WTC11 (cell line): ENCODE measurements at regions not wholly inside any gene's neighbourhood (a gene's known extent, or its start where the extent isn't known, plus 50 kb on each side); places are given as distances from the start of the nearest gene placed in this dataset.

ENCODE experiments used
- ATAC-seq: fragments of 200-7000 bp; cut with Tn5 transposase; 2 replicates; pipeline ENCODE4 v1.10.0; 2021; ENCODE audit warnings: mild to moderate bottlenecking, moderate library complexity
- CTCF ChIA-PET: fragments of 300-600 bp; sonication (Branson Sonifier 250); formaldehyde crosslinking; loops from one replicate; lab custom pipeline; 2021; ENCODE audit warnings: antibody characterized with exemption; lab: Charles Lee
- POLR2A ChIA-PET: fragments of 350-600 bp; sonication (Branson Sonifier 250); formaldehyde crosslinking; loops from one replicate; lab custom pipeline; 2021; ENCODE audit warnings: antibody characterized with exemption; lab: Charles Lee
- DNase-seq: peaks from one replicate; pipeline ENCODE4 v3.0.0; 2021; ENCODE audit warnings: low spot score
- H3K27ac Mint-ChIP-seq: 2 replicates; pipeline ENCODE4 v1.8.0; 2021; ENCODE audit warnings: mixed read lengths
- H3K27me3 Mint-ChIP-seq: 2 replicates; pipeline ENCODE4 v1.8.0; 2021; ENCODE audit warnings: low read depth, mild to moderate bottlenecking, moderate library complexity, mixed read lengths
- H3K36me3 Mint-ChIP-seq: 2 replicates; pipeline ENCODE4 v1.8.0; 2021; ENCODE audit warnings: mixed read lengths
- H3K4me1 Mint-ChIP-seq: 2 replicates; pipeline ENCODE4 v1.8.0; 2022; ENCODE audit warnings: mixed read lengths
- H3K4me3 Mint-ChIP-seq: 2 replicates; pipeline ENCODE4 v1.8.0; 2021; ENCODE audit warnings: mild to moderate bottlenecking, moderate library complexity, mixed read lengths
- H3K9me3 Mint-ChIP-seq: 2 replicates; pipeline ENCODE4 v1.8.0; 2021; ENCODE audit warnings: mixed read lengths
- CBFB ChIP-seq: sonication (generic); formaldehyde crosslinking; IDR thresholded peaks from 2 replicates; pipeline ENCODE4 v1.8.1; 2022; ENCODE audit warnings: mild to moderate bottlenecking, low read depth, missing genetic modification reagents
- FOXK1 ChIP-seq: sonication (generic); formaldehyde crosslinking; IDR thresholded peaks from 2 replicates; pipeline ENCODE4 v1.8.0; 2022; ENCODE audit warnings: mild to moderate bottlenecking, moderate library complexity, missing genetic modification reagents
- HMGA2 ChIP-seq: fragments of 250-450 bp; sonication (Bioruptor Pico); IDR thresholded peaks from 2 replicates; pipeline ENCODE4 v1.4.0; 2021; ENCODE audit warnings: mild to moderate bottlenecking, moderate library complexity
- PREB ChIP-seq: sonication (generic); formaldehyde crosslinking; IDR thresholded peaks from 2 replicates; pipeline ENCODE4 v1.8.1; 2022; ENCODE audit warnings: mild to moderate bottlenecking, missing genetic modification reagents, moderate library complexity, borderline replicate concordance
- SMAD4 ChIP-seq: sonication (generic); formaldehyde crosslinking; IDR thresholded peaks from 2 replicates; pipeline ENCODE4 v1.8.0; 2022; ENCODE audit warnings: mild to moderate bottlenecking, missing genetic modification reagents
- SP1 ChIP-seq: sonication (generic); formaldehyde crosslinking; conservative IDR thresholded peaks from 2 replicates; pipeline ENCODE4 v1.8.1; 2022; ENCODE audit warnings: missing genetic modification reagents
- ZNF121 ChIP-seq: sonication (generic); formaldehyde crosslinking; IDR thresholded peaks from 2 replicates; pipeline ENCODE4 v1.8.0; 2023; ENCODE audit warnings: missing genetic modification reagents
- ZNF219 ChIP-seq: sonication (generic); formaldehyde crosslinking; IDR thresholded peaks from 2 replicates; pipeline ENCODE4 v1.8.0; 2023; ENCODE audit warnings: missing genetic modification reagents, mild to moderate bottlenecking, borderline replicate concordance
- ZNF263 ChIP-seq: sonication (generic); formaldehyde crosslinking; IDR thresholded peaks from 2 replicates; pipeline ENCODE4 v1.8.1; 2022; ENCODE audit warnings: low read depth, mild to moderate bottlenecking, moderate library complexity, missing genetic modification reagents
- ZSCAN18 ChIP-seq: fragments of 250-450 bp; sonication (Bioruptor Pico); IDR thresholded peaks from 2 replicates; pipeline ENCODE4 v2.1.2; 2022; ENCODE audit warnings: mild to moderate bottlenecking, moderate library complexity
- TF ChIP-seq, protein P1 (sequence below): fragments of 250-450 bp; sonication (Bioruptor Pico); IDR thresholded peaks from 2 replicates; pipeline ENCODE4 v1.9.0; 2021; ENCODE audit warnings: mild to moderate bottlenecking, borderline replicate concordance
- TF ChIP-seq, protein P2 (sequence below): sonication (generic); formaldehyde crosslinking; IDR thresholded peaks from 2 replicates; pipeline ENCODE4 v1.8.0; 2023; ENCODE audit warnings: mild to moderate bottlenecking, missing genetic modification reagents
- TF ChIP-seq, protein P3 (sequence below): sonication (generic); formaldehyde crosslinking; IDR thresholded peaks from 2 replicates; pipeline ENCODE4 v1.8.0; 2022; ENCODE audit warnings: mild to moderate bottlenecking, missing genetic modification reagents
- TF ChIP-seq, protein P4 (sequence below): fragments of 250-450 bp; sonication (Bioruptor Pico); IDR thresholded peaks from 2 replicates; pipeline ENCODE4 v1.8.0; 2021; ENCODE audit warnings: mild to moderate bottlenecking
- TF ChIP-seq, protein P5 (sequence below): sonication (generic); formaldehyde crosslinking; IDR thresholded peaks from 2 replicates; pipeline ENCODE4 v1.8.0; 2023; ENCODE audit warnings: missing genetic modification reagents

- TF ChIP-seq, protein P1, sequence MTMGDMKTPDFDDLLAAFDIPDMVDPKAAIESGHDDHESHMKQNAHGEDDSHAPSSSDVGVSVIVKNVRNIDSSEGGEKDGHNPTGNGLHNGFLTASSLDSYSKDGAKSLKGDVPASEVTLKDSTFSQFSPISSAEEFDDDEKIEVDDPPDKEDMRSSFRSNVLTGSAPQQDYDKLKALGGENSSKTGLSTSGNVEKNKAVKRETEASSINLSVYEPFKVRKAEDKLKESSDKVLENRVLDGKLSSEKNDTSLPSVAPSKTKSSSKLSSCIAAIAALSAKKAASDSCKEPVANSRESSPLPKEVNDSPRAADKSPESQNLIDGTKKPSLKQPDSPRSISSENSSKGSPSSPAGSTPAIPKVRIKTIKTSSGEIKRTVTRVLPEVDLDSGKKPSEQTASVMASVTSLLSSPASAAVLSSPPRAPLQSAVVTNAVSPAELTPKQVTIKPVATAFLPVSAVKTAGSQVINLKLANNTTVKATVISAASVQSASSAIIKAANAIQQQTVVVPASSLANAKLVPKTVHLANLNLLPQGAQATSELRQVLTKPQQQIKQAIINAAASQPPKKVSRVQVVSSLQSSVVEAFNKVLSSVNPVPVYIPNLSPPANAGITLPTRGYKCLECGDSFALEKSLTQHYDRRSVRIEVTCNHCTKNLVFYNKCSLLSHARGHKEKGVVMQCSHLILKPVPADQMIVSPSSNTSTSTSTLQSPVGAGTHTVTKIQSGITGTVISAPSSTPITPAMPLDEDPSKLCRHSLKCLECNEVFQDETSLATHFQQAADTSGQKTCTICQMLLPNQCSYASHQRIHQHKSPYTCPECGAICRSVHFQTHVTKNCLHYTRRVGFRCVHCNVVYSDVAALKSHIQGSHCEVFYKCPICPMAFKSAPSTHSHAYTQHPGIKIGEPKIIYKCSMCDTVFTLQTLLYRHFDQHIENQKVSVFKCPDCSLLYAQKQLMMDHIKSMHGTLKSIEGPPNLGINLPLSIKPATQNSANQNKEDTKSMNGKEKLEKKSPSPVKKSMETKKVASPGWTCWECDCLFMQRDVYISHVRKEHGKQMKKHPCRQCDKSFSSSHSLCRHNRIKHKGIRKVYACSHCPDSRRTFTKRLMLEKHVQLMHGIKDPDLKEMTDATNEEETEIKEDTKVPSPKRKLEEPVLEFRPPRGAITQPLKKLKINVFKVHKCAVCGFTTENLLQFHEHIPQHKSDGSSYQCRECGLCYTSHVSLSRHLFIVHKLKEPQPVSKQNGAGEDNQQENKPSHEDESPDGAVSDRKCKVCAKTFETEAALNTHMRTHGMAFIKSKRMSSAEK (CRISPR knock-in tag): no peak
Measured at GRCh38 chr10:33935350-33935749, 600.9 kb upstream of the NRP1 start (continued).

DNA sequence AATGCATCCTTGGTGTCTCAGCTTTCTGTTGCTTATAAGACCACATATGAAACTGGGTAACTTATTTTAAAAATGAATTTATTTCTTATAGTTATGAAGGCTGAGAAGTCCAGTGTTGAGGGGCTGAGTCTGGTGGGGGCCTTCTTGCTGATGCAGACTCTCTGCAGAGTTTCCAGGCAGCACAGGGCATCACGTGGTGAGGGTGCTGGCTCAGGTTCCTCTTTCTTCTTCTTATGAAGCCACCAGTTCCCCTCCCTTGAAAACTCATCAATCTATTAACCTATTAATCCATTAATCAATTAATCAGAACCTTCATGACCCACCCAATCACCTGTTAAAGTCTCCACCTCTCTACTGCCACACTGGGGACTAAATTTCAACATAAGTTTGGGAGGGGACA lies 595.6 kb upstream of the NRP1 start:
- no peak for DNase-seq
- POLR2A ChIA-PET: no interaction called here
- ATAC-seq: no peak
- no peak overlapping the region for H3K4me3 Mint-ChIP-seq
- no peaks in the 10 kb centered on the region for H3K36me3 Mint-ChIP-seq
- H3K9me3 Mint-ChIP-seq: 0 out of 2 replicates have a peak, but pooled peaks cover 3% of the 10 kb centered on the region
- H3K4me1 Mint-ChIP-seq: peaks cover 16% of the 10 kb centered on the region
- TF ChIP-seq SP1 (CRISPR knock-in tag) (no peak), FOXK1 (CRISPR knock-in tag) (no peak), CBFB (CRISPR knock-in tag) (no peak), ZNF121 (CRISPR knock-in tag) (no peak), PREB (CRISPR knock-in tag) (no peak), ZSCAN18 (no peak), HMGA2 (no peak), ZNF219 (no peak), SMAD4 (CRISPR knock-in tag) (no peak), ZNF263 (CRISPR knock-in tag) (no peak)
- TF ChIP-seq, protein P2, sequence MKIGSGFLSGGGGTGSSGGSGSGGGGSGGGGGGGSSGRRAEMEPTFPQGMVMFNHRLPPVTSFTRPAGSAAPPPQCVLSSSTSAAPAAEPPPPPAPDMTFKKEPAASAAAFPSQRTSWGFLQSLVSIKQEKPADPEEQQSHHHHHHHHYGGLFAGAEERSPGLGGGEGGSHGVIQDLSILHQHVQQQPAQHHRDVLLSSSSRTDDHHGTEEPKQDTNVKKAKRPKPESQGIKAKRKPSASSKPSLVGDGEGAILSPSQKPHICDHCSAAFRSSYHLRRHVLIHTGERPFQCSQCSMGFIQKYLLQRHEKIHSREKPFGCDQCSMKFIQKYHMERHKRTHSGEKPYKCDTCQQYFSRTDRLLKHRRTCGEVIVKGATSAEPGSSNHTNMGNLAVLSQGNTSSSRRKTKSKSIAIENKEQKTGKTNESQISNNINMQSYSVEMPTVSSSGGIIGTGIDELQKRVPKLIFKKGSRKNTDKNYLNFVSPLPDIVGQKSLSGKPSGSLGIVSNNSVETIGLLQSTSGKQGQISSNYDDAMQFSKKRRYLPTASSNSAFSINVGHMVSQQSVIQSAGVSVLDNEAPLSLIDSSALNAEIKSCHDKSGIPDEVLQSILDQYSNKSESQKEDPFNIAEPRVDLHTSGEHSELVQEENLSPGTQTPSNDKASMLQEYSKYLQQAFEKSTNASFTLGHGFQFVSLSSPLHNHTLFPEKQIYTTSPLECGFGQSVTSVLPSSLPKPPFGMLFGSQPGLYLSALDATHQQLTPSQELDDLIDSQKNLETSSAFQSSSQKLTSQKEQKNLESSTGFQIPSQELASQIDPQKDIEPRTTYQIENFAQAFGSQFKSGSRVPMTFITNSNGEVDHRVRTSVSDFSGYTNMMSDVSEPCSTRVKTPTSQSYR (CRISPR knock-in tag): no peak
- TF ChIP-seq, protein P3, sequence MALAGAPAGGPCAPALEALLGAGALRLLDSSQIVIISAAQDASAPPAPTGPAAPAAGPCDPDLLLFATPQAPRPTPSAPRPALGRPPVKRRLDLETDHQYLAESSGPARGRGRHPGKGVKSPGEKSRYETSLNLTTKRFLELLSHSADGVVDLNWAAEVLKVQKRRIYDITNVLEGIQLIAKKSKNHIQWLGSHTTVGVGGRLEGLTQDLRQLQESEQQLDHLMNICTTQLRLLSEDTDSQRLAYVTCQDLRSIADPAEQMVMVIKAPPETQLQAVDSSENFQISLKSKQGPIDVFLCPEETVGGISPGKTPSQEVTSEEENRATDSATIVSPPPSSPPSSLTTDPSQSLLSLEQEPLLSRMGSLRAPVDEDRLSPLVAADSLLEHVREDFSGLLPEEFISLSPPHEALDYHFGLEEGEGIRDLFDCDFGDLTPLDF (CRISPR knock-in tag): no peak
- TF ChIP-seq, protein P4, sequence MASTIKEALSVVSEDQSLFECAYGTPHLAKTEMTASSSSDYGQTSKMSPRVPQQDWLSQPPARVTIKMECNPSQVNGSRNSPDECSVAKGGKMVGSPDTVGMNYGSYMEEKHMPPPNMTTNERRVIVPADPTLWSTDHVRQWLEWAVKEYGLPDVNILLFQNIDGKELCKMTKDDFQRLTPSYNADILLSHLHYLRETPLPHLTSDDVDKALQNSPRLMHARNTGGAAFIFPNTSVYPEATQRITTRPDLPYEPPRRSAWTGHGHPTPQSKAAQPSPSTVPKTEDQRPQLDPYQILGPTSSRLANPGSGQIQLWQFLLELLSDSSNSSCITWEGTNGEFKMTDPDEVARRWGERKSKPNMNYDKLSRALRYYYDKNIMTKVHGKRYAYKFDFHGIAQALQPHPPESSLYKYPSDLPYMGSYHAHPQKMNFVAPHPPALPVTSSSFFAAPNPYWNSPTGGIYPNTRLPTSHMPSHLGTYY: no peak
- TF ChIP-seq, protein P5, sequence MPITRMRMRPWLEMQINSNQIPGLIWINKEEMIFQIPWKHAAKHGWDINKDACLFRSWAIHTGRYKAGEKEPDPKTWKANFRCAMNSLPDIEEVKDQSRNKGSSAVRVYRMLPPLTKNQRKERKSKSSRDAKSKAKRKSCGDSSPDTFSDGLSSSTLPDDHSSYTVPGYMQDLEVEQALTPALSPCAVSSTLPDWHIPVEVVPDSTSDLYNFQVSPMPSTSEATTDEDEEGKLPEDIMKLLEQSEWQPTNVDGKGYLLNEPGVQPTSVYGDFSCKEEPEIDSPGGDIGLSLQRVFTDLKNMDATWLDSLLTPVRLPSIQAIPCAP (CRISPR knock-in tag): no peak
- CTCF ChIA-PET: no interaction called here
- no peaks in the 10 kb centered on the region for H3K27me3 Mint-ChIP-seq
- no peak overlapping the region for H3K27ac Mint-ChIP-seq
